H7 (cell line): ENCODE measurements at regions not wholly inside any gene's neighbourhood (a gene's known extent, or its start where the extent isn't known, plus 50 kb on each side); places are given as distances from the start of the nearest gene placed in this dataset.

ENCODE experiments used
- DNase-seq: peaks from one replicate; pipeline ENCODE4 v3.0.0; 2012
- H3K27me3 ChIP-seq: 2 replicates; pipeline ENCODE4 v1.6.0; 2011; ENCODE audit warnings: mild to moderate bottlenecking, low read length; ENCODE audit not compliant: control insufficient read depth, insufficient read depth
- H3K36me3 ChIP-seq: replicated peaks from 2 replicates; pipeline ENCODE4 v1.5.1; 2011; ENCODE audit warnings: low read length; ENCODE audit not compliant: control insufficient read depth, insufficient read depth
- H3K4me3 ChIP-seq: 2 replicates; pipeline ENCODE4 v1.5.1; 2011; ENCODE audit warnings: low read depth, mild to moderate bottlenecking, control low read depth, low read length, moderate library complexity; ENCODE audit not compliant: insufficient read depth

DNA sequence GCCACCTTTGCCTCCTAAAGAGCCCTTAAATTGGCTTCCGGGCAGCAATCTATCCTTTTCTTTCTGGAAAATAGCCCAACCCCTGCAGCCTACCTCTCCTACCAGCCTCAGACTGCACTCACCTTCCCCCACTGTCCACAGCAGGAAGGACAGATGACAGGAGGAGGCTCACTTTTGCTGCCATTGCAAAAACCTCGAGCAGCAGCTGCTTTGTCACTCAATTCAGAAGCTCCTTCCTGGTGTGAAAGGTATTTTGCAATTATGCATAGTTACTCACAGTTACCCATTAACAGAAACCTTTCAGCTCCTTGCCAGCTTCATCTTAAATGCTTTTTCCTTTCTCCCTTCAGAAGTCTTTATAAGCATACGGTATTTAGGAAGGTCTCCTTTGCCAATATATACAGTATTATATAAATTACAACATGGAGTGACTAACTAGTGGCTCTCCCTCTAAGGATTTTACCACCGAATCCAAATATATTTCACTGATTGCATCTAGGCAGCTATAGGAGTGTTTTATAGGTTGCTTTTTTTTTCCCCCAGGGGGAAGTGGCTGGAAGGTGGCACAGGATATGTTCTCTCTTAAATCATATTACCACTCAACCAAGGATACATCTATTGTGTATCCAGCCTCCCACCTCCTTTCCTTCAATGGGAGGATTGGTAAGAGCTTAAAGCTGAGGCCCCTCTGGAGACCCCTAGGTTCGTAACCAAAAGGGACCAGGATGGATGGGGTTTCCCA is 142.1 kb upstream of the IPO9 start:
- H3K36me3 ChIP-seq = no peaks in the 10 kb centered on the region
- peak; percentile 76 for DNase-seq
- no peak overlapping the region for H3K4me3 ChIP-seq
- no peaks in the 10 kb centered on the region for H3K27me3 ChIP-seq

DNA sequence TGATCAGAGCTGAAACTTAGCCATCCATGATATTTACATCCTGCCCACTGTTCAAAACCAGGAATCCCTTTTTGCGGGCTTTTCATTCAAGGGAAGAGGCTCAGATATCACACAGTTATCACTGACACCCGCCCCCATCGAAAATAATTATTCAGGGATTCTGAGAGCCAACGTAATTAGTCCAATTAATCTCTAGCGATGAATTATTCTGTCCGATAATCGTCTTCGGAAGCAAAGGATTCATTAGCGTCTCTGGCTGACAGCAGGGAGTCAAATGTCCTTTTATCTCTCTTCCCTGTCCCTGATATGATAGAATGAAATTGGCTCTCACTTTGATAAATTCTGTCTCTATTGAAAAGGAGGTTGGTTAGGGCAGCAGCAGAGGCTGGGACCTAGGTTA is 140.4 kb upstream of the IPO9 start:
- no peak overlapping the region for H3K4me3 ChIP-seq
- no peaks in the 10 kb centered on the region for H3K36me3 ChIP-seq
- H3K27me3 ChIP-seq = no peaks in the 10 kb centered on the region
- DNase-seq = no peak

DNA sequence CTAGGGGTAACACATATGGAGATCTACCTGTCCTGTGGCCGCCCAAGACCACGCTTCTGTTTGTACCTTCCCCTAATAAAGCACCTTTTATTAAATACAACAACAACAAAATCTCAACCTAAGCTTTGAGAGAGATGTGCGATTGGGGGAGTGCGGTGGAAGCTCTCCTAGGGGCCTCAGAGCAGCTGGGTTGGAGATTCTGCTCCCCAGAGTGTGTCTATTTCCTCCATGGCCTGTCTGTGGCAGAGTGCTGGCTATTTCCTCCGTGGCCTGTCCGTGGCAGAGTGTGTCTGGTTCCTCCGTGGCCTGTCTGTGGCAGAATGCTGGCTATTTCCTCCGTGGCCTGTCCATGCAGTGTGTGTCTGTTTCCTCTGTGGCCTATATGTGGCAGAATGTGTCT is 139.3 kb upstream of the IPO9 start:
- DNase-seq = no peak
- H3K36me3 ChIP-seq = no peaks in the 10 kb centered on the region

DNA sequence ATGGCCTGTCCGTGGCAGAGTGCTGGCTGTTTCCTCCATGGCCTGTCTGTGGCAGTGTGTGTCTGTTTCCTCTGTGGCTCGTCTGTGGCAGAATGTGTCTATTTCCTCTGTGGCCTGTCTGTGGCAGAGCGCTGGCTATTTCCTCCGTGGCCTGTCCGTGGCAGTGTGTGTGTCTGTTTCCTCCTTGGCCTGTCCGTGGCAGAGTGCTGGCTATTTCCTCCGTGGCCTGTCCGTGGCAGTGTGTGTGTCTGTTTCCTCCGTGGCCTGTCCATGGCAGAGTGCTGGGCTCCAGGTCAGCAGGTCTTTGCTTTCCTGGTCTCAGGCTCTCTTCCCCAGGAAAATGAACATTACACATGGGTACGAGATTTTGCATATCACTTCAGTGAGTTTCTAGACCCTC is 138.4 kb upstream of the IPO9 start:
- Histone ChIP-seq H3K4me3 (no peak overlapping the region), H3K27me3 (no peaks in the 10 kb centered on the region), H3K36me3 (no peaks in the 10 kb centered on the region)
- no peak for DNase-seq

More for the DNA sequence above, 139.3 kb upstream of the IPO9 start:
- no peak overlapping the region for H3K4me3 ChIP-seq
- no peaks in the 10 kb centered on the region for H3K27me3 ChIP-seq

DNA sequence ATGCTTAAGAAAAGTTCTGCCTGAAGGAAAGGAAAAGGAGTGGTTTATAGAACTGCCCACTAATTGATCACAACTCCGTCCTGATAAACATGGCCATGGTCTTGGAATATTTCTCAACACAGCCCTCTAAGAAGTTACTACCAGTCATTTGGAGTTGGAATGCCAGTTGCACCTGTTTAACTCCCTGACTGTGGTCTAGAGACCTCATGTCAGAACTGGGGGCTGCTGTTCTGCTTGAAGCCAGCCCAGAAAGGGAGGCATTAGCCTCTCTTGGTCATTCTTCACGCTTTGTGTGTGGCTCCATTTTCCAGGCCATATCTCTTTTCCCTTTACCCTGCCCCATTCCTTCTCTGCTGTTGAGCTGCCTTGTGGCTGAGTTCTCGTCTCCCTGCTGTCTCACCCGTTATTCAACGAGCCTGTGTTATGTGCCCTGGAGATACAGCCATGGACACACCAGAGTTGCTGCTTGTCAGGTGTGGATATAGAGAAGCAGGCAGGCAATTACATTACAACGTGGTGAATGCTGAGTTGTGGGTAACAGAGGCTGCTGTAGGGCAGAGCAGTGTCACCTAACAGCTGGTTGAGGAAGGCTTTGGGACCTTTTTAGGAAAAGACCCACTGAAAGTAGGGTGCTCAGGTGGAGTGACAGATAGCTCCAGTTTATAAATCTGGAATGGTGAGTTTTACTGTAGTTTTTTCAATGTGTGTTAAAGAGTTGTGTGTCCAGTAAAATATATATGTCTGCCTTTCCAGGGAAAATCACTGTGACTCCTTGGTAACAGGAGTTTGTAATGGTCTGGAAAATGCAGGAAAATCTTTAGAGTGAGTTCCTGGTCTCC is 137.0 kb upstream of the IPO9 start:
- no peak for DNase-seq

DNA sequence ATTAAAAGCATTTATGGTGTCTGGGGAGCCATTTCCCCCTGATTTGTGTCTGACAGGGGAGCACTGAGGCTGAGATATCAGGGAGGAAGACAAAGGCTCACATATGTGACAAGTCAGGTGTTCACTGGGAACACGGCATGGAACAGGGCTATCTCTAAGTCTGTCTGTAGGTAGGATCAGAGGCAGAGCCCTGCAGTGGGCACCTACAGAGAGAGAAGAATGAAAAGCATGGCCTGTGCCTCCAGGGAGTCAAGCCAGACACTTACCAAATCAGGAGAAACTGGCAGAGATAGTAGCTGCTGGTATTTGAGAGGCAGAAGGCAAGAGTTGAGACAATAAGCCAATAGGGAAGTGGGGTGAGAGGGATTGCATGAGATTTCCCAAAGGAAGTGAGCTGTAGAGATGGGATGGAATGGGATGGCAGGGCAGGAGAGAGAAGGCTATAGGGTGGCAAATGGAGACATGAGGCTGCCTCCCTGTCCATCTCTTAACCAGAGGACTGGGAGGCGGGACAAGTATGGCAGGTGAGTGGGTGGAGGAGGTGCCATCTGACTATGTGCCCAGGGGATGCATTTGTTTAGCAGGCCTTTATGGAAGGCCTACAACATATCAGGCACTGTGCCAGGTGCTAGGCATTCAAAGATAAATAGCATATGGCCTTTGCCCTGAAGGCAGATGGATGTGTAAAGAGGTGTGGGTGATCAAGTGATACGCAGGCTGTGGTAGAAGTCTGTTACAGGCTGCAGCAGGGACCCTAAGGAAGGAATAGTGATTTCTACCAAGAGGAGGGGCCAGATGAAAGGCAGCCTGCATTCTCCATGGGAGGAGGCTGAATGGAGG is 136.2 kb upstream of the IPO9 start:
- H3K36me3 ChIP-seq = no peaks in the 10 kb centered on the region
- no peak for DNase-seq
- no peaks in the 10 kb centered on the region for H3K27me3 ChIP-seq
- H3K4me3 ChIP-seq = no peak overlapping the region

More for the DNA sequence above, 137.0 kb upstream of the IPO9 start:
- H3K27me3 ChIP-seq = no peaks in the 10 kb centered on the region
- no peak overlapping the region for H3K4me3 ChIP-seq
- no peaks in the 10 kb centered on the region for H3K36me3 ChIP-seq

DNA sequence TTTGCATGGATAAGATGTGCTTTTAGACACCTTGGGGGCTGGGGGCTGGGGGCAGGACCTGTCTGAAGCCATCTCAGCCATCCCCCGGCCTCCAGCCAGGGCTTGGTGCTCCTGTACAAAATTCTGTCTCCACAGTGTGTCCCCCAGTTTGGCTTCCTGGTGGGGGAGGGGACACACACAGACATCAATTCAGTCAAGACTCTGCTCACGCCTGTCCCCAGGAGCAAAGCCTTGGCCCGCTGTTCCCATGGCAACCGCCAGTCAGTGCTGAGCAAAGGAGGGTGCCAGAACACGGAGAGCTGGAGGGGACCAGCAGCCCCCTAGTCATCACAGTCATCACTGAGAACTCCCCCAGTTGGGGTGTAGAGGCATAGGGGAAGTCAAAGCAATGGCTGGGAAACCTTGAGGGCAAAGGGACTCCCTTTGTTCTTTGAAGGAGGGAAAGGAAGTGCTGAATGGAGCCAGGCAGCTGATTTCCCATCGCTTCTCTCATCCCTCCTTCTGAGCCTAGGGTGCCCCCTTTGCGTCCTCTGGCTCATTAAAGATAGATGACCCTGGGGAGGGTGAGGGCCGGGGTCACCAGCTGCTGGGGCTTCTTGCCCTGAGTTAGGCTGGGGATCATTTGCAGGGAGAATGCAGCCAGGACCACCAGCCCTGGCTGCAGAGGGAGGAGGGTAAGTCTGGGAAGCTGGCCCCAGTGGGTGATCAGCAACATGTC is 134.9 kb upstream of the IPO9 start:
- Histone ChIP-seq H3K4me3 (no peak overlapping the region), H3K36me3 (no peaks in the 10 kb centered on the region), H3K27me3 (no peaks in the 10 kb centered on the region)
- peak; percentile 73 for DNase-seq

DNA sequence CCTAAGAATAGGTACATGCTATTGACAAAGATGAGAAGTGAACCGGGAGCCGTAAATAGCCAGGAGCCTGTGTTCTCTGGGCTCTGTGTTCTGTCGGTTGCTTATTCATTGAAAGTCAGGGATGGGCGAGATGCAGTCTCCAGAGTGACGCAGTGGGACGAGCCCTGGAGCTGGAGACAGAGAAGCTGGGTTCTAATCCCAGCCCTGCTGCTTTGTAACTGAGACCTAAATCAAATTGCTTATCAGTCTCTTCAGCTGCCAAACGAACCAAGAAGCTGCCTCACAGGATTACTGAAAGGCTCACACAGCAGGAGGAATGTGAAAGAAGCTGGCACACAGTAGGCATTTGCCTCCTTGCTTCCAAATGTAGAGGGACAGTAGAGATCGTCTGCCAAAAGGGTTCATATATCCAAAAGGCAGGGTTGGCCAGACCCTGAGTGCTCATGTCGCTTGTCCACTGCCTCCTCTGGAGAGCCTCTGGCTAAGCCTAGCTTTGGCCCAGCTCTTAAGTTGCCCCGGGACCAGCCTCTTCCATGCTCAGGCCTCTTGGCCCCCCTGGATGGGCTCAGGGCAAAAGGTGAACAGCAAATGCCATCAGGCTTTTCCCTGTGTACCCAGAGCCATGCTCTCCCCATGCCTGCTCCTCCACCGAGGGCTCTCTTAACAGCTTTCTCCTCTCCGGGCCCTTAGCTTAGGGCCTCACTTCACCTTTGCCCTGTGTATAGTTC is 134.2 kb upstream of the IPO9 start:
- H3K36me3 ChIP-seq = no peaks in the 10 kb centered on the region
- H3K27me3 ChIP-seq = no peaks in the 10 kb centered on the region
- H3K4me3 ChIP-seq = no peak overlapping the region
- peak; percentile 53 for DNase-seq

DNA sequence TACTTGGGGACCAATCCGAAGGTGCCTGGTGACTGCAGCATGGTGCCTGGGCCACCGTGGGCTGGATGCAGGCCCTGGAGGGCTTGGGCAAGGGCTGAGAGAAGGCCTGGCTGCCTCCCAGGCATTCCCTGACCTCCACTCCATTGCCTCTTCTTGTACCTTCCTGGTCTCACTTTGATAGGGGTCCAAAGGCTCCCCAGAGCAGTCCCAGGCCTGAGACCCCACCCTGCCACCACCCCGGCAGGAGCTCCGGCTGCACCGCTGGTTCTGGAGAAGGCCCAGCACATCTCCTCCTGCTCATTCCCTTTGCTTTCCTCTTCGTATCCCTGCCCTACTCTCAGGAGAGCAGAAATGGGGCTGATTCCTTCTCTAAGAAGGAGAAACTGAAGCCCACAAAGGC is 133.3 kb upstream of the IPO9 start:
- DNase-seq = no peak
- H3K27me3 ChIP-seq = no peaks in the 10 kb centered on the region

DNA sequence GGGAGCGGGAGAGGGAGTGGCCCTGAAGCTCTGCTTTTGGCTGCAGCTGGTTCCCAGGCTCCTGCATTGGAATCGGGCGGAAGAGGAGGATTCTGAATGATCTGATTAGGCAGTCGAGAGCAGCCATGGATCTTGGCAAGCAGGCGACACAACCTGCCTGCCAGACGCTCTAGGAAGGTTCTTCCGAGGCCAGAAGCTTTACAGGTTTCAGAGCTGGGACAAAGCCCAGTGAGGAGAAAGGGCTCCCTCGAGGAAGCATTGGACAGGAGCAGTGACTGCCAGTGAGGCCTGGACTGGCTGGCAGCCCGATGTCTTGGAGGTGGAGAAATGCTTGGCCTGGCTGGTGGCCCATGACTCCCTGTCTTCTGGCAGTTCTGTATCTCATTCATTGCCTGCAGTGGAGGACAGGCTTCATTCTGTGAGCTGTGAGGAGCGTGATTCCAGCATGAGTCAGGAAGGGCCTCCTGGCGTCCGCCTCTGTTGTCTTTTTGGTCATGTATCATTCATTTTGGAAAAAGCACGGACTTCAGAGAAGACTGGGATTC is 132.7 kb upstream of the IPO9 start:
- no peak for DNase-seq
- no peaks in the 10 kb centered on the region for H3K27me3 ChIP-seq
- H3K36me3 ChIP-seq = no peaks in the 10 kb centered on the region
- H3K4me3 ChIP-seq = no peak overlapping the region

More for the DNA sequence above, 133.3 kb upstream of the IPO9 start:
- H3K36me3 ChIP-seq = no peaks in the 10 kb centered on the region
- H3K4me3 ChIP-seq = no peak overlapping the region

DNA sequence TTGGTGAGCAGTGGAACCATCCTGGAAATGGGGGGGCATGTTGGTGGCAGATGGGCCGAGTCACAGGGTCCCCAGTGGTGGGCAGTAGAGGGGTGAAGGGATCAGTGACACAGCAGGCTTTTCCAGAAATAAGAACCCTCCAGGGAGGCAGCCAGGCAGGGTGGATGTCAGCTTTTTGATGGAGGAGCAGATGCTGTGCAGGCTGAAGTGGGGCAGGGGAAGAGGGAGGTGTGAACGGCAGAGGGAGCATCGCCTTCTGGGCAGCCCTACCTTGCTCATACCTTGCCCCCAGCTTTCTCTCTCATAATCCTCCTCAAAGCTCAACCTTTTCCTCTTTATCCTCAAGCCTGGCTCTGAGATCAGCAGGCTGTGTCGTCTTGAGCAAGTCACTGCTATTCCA is 131.8 kb upstream of the IPO9 start:
- Histone ChIP-seq H3K27me3 (no peaks in the 10 kb centered on the region), H3K4me3 (no peak overlapping the region), H3K36me3 (no peaks in the 10 kb centered on the region)
- no peak for DNase-seq

DNA sequence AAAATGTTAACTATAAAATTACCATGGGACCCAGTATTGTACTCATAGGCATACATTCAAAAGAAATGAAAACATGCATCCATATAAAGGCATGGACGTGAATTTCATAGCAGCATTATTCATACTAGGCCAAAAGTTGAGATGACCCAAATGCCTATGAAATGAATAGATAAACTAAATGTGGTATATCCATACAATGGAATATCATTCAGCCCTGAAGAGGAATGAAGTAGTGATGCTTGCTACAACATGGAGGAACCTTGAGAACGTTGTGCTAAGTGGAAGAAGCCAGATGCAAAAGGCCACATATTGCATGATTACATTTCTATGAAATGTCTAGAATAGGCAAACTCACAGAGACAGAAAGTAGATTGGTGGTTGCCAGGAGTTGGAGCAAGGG is 127.1 kb upstream of the IPO9 start:
- no peaks in the 10 kb centered on the region for H3K36me3 ChIP-seq
- no peak for DNase-seq
- H3K27me3 ChIP-seq = no peaks in the 10 kb centered on the region
- no peak overlapping the region for H3K4me3 ChIP-seq

DNA sequence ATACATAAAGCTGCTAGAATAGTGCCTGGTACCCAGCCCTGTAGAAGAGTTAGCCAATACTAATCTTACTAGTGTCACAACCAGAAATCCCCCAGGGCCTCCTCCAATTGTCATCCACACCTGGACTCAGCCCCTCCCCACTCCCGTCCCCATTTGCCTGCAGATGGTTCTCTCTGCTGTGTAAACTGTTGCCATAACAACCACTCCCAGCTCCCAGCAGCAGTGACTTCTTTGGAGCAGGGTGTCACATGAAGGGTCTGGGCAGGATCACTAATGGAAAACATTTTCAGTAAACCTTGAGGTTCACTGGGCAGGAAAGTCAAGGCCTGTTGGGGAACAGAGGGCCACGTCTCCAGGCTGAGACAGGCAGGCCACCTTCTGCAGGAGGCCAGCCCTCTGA is 126.0 kb upstream of the IPO9 start:
- Histone ChIP-seq H3K4me3 (no peak overlapping the region), H3K27me3 (no peaks in the 10 kb centered on the region), H3K36me3 (no peaks in the 10 kb centered on the region)
- DNase-seq = peak; percentile 83
